GM23338 (cell line): ENCODE measurements at regions not wholly inside any gene's neighbourhood (a gene's known extent, or its start where the extent isn't known, plus 50 kb on each side); places are given as distances from the start of the nearest gene placed in this dataset.

Source experiments
- ATAC-seq: fragments of 200-7000 bp; cut with Tn5 transposase; 3 replicates; pipeline ENCODE4 v1.9.1; 2020
- DNase-seq: peaks from one replicate; pipeline ENCODE4 v3.0.0-alpha.2; 2015; ENCODE audit warnings: low spot score
- H2AFZ ChIP-seq: fragments of 200-600 bp; sonication (generic); 2 replicates; pipeline ENCODE4 v1.8.0; 2016; ENCODE audit warnings: antibody characterized with exemption, mild to moderate bottlenecking, moderate library complexity
- H3F3A ChIP-seq: fragments of 200-600 bp; sonication (generic); replicated peaks from 2 replicates; pipeline ENCODE4 v1.8.0; 2017; ENCODE audit warnings: antibody characterized with exemption, mixed run types, low read depth
- H3K27ac ChIP-seq: fragments of 200-600 bp; sonication (generic); 2 replicates; pipeline ENCODE4 v1.6.1; 2016; ENCODE audit warnings: low read depth
- H3K27me3 ChIP-seq: fragments of 200-600 bp; sonication (generic); 2 replicates; pipeline ENCODE4 v1.8.0; 2016; ENCODE audit warnings: mild to moderate bottlenecking, mixed run types, moderate library complexity; ENCODE audit not compliant: insufficient read depth
- H3K36me3 ChIP-seq: fragments of 200-600 bp; sonication (generic); 2 replicates; pipeline ENCODE4 v1.8.0; 2016; ENCODE audit warnings: mild to moderate bottlenecking; ENCODE audit not compliant: insufficient read depth
- H3K4me1 ChIP-seq: fragments of 200-600 bp; sonication (generic); 2 replicates; pipeline ENCODE4 v1.8.0; 2016; ENCODE audit warnings: mild to moderate bottlenecking, moderate library complexity; ENCODE audit not compliant: insufficient read depth
- H3K4me2 ChIP-seq: fragments of 200-600 bp; sonication (generic); 2 replicates; pipeline ENCODE4 v1.7.1; 2017; ENCODE audit warnings: mixed run types
- H3K4me3 ChIP-seq: fragments of 200-600 bp; sonication (generic); 2 replicates; pipeline ENCODE4 v1.6.1; 2016; ENCODE audit warnings: mixed run types
- H3K79me2 ChIP-seq: fragments of 200-600 bp; sonication (generic); replicated peaks from 2 replicates; pipeline ENCODE4 v1.8.0; 2017; ENCODE audit warnings: mild to moderate bottlenecking; ENCODE audit not compliant: insufficient read depth
- H3K9me2 ChIP-seq: fragments of 200-600 bp; sonication (generic); 2 replicates; pipeline ENCODE4 v1.8.0; 2017; ENCODE audit not compliant: insufficient read depth
- H4K20me1 ChIP-seq: fragments of 200-600 bp; sonication (generic); replicated peaks from 2 replicates; pipeline ENCODE4 v1.8.0; 2017; ENCODE audit warnings: mild to moderate bottlenecking; ENCODE audit not compliant: insufficient read depth
- H3K27ac Mint-ChIP-seq: 2 replicates; pipeline ENCODE4 v1.8.0; 2020; ENCODE audit warnings: inconsistent platforms, mild to moderate bottlenecking, moderate library complexity, mixed read lengths
- H3K27me3 Mint-ChIP-seq: 3 replicates; pipeline ENCODE4 v1.8.0; 2022; ENCODE audit warnings: low read depth, mild to moderate bottlenecking, moderate library complexity, mixed read lengths, inconsistent platforms; ENCODE audit not compliant: insufficient read depth, poor library complexity
- H3K36me3 Mint-ChIP-seq: 3 replicates; pipeline ENCODE4 v1.8.0; 2021; ENCODE audit warnings: low read depth, mild to moderate bottlenecking, inconsistent platforms, moderate library complexity, mixed read lengths
- H3K4me1 Mint-ChIP-seq: 3 replicates; pipeline ENCODE4 v1.8.0; 2020; ENCODE audit warnings: mild to moderate bottlenecking, inconsistent platforms, mixed read lengths
- H3K4me3 Mint-ChIP-seq: 3 replicates; pipeline ENCODE4 v1.8.0; 2021; ENCODE audit warnings: moderate library complexity, mild to moderate bottlenecking, inconsistent platforms, mixed read lengths
- H3K9me3 Mint-ChIP-seq: 3 replicates; pipeline ENCODE4 v1.8.0; 2020; ENCODE audit warnings: moderate library complexity, mild to moderate bottlenecking, inconsistent platforms, mixed read lengths
- CREB1 ChIP-seq: fragments of 250-450 bp; sonication (Bioruptor Pico); IDR thresholded peaks from 2 replicates; pipeline ENCODE4 v1.5.0; 2020; ENCODE audit warnings: low read depth, mild to moderate bottlenecking, moderate library complexity
- CTCF ChIP-seq, 2 experiments: fragments of 200-600 bp in 1 of 2; sonication (generic) in 1 of 2; conservative IDR thresholded peaks; 2 replicates each; pipeline versions ENCODE4 v1.5.1 to v1.6.1; 2016 to 2017; ENCODE audit warnings: antibody characterized with exemption in 2 of 2, low read depth in 2 of 2, mild to moderate bottlenecking in 2 of 2, moderate library complexity in 1 of 2
- NANOG ChIP-seq: IDR thresholded peaks from 2 replicates; pipeline ENCODE4 v1.6.1; 2016; ENCODE audit warnings: antibody characterized with exemption, borderline replicate concordance
- POLR2AphosphoS5 ChIP-seq: IDR thresholded peaks from 2 replicates; pipeline ENCODE4 v1.6.1; 2016; ENCODE audit warnings: antibody characterized with exemption, low read depth
- REST ChIP-seq: IDR thresholded peaks from one replicate; pipeline ENCODE4 v1.6.1; 2018; ENCODE audit warnings: antibody characterized with exemption; ENCODE audit not compliant: unreplicated experiment
- STAT1 ChIP-seq: IDR thresholded peaks from one replicate; pipeline ENCODE4 v1.6.1; 2016; ENCODE audit warnings: antibody characterized with exemption; ENCODE audit not compliant: unreplicated experiment
- ZNF331 ChIP-seq: fragments of 250-450 bp; sonication (Bioruptor Pico); IDR thresholded peaks from 2 replicates; pipeline ENCODE4 v1.5.0; 2020; ENCODE audit warnings: low read depth, mild to moderate bottlenecking, moderate library complexity

- H3K4me1 Mint-ChIP-seq, result no peaks in the 10 kb centered on the region
- H3K27me3 Mint-ChIP-seq, result peaks cover 2% of the 10 kb centered on the region
- Histone ChIP-seq H3K79me2 (no peaks in the 10 kb centered on the region), H3K9me2 (no peaks in the 10 kb centered on the region), H3F3A (no peaks in the 10 kb centered on the region), H3K4me1 (no peaks in the 10 kb centered on the region), H3K4me3 (no peak overlapping the region), H3K36me3 (no peaks in the 10 kb centered on the region), H3K27ac (no peak overlapping the region), H3K27me3 (no peaks in the 10 kb centered on the region), H3K4me2 (no peak overlapping the region), H4K20me1 (no peaks in the 10 kb centered on the region), H2AFZ (0 out of 2 replicates have a peak overlapping the region, but pooled peaks have one; percentile 43)
- TF ChIP-seq ZNF331 (CRISPR knock-in tag) (no peak), CREB1 (no peak), NANOG (no peak), POLR2AphosphoS5 (no peak)
- no peaks in the 10 kb centered on the region for H3K9me3 Mint-ChIP-seq
- no peak overlapping the region for H3K27ac Mint-ChIP-seq
- H3K4me3 Mint-ChIP-seq, result no peak overlapping the region
- DNase-seq, result no peak
- ATAC-seq, result no peak
- no peaks in the 10 kb centered on the region for H3K36me3 Mint-ChIP-seq
These were observed 234.0 kb downstream of the EPHA4 start for GRCh38 chr2:221337957-221338685.

GRCh38 chr2:221342388-221342787 lies 229.7 kb downstream of the EPHA4 start:
- H3K4me1 Mint-ChIP-seq, result 0 out of 3 replicates have a peak, but pooled peaks cover 6% of the 10 kb centered on the region
- Histone ChIP-seq H3K4me3 (no peak overlapping the region), H2AFZ (no peak overlapping the region), H3K79me2 (no peaks in the 10 kb centered on the region), H3K9me2 (no peaks in the 10 kb centered on the region), H3K4me2 (no peak overlapping the region), H3K27ac (no peak overlapping the region), H3F3A (no peaks in the 10 kb centered on the region), H3K27me3 (no peaks in the 10 kb centered on the region), H3K36me3 (no peaks in the 10 kb centered on the region), H3K4me1 (no peaks in the 10 kb centered on the region), H4K20me1 (no peaks in the 10 kb centered on the region)
- peaks cover 2% of the 10 kb centered on the region for H3K27me3 Mint-ChIP-seq
- no peak overlapping the region for H3K27ac Mint-ChIP-seq
- DNase-seq (no peak), ATAC-seq (no peak)
- no peaks in the 10 kb centered on the region for H3K9me3 Mint-ChIP-seq
- H3K36me3 Mint-ChIP-seq, result no peaks in the 10 kb centered on the region
- H3K4me3 Mint-ChIP-seq, result no peak overlapping the region
- no peak for TF ChIP-seq STAT1
- no peak for TF ChIP-seq ZNF331 (CRISPR knock-in tag)
- no peak for TF ChIP-seq CREB1
- no peak for TF ChIP-seq CTCF (conservative IDR thresholded peaks at IDR 0.05; ENCODE audit: low read depth in 2 of 2)
- TF ChIP-seq NANOG, result no peak
- TF ChIP-seq REST, result no peak
